T-helper 2 cell (primary cell): ENCODE measurements at regions not wholly inside any gene's neighbourhood (a gene's known extent, or its start where the extent isn't known, plus 50 kb on each side); places are given as distances from the start of the nearest gene placed in this dataset.
"Not testable (repeated sequence)": the region's sequence is repeated elsewhere in the genome, so short reads cannot be mapped to it uniquely, and the experiment has no call there.

Source experiments
- DNase-seq, 5 experiments: peaks; one replicate each; pipeline versions ENCODE4 v3.0.0 to v3.0.0-alpha.2; 2012 to 2022

DNA sequence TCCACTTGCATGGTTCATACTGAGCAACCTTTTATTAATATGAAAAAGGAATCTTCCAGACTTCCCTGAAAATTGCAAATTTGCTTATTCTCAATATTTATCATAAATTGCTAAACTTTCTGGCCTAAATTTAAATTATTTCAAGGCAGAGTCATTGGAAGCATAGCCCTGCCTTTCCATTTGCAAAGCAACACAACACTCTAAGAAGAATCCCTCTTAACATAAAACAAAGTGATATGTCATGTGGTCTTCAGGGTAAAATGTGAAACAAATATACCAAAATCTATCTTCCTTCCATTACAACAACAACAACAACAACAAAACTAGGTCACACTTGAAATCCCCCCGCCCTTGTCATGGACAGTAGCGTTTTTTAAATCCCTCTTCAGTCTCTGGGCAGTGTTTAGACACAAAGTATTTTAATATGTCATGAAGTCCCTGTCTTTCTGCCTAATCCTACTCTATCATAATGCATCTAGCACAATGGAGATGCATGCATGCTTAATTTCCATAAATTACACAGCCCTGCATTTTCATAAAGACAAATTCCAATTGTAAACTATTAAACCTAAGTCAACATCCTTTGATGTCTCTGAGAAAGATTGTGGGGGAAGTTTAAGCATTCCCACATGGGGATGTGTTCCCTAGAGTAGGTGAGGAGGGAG lies 668.9 kb upstream of the LCORL start:
- DNase-seq, result no peak

DNA sequence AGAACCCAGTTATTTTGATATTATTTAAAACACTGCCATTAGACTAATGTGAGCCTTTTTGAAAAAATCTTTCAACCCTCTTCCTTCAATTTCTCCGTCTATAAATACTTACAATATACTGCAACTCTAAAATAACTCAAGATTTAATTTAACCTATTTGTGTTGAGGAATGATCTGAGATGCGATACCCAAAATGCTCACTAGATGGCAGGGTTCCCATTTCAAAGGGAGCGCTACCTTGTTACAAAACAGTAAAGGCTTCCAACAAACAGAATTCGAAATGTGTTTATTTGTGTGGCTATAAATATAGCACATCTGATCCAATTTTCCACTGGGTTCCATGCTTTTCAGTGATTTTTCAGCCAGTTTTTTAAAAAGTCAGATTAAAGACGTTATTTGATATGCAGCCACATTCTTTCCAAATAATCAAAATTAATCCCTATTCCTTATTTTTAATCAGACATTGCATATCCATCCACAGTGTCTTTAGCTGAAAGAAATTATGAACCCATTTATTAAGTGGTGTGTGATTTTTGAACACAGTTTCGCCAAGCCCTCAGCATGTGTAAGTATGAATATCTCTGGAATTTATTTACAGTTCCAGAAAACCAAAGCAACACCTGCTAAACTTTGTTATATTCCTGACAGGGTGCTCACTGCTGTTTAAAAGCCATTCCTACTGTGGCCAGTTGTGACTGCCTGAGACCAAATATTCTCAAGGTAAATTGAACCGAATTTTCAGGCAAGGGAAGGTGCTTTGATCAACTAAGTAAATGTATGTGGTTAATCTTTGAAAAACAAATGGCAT lies 668.0 kb upstream of the LCORL start:
- DNase-seq, result peak in 2 of 5 experiments; percentile 1 to 24

DNA sequence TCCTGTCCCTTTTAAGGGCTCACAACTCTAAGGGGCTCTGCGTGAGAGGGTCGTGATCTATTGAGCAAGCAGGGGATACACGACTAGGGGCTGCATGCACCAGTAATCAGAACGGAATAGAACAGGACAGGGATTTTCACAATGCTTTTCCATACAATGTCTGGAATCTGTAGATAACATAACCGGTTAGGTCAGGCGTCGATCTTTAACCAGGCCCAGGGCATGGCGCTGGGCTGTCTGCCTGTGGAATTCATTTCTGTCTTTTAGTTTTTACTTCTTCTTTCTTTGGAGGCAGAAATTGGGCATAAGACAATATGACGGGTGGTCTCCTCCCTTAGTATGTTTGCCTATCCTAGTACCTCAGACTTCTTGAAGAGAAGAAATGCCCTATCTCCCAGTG lies 666.8 kb upstream of the LCORL start:
- DNase-seq, result not testable (repeated sequence)

GRCh38 chr4:18686338-18687037 lies 664.9 kb upstream of the LCORL start:
- no peak for DNase-seq

GRCh38 chr4:18684932-18685331 lies 663.4 kb upstream of the LCORL start:
- DNase-seq, result no peak

- DNase-seq, result no peak
These were observed 655.0 kb upstream of the LCORL start for GRCh38 chr4:18676526-18676915.

DNA sequence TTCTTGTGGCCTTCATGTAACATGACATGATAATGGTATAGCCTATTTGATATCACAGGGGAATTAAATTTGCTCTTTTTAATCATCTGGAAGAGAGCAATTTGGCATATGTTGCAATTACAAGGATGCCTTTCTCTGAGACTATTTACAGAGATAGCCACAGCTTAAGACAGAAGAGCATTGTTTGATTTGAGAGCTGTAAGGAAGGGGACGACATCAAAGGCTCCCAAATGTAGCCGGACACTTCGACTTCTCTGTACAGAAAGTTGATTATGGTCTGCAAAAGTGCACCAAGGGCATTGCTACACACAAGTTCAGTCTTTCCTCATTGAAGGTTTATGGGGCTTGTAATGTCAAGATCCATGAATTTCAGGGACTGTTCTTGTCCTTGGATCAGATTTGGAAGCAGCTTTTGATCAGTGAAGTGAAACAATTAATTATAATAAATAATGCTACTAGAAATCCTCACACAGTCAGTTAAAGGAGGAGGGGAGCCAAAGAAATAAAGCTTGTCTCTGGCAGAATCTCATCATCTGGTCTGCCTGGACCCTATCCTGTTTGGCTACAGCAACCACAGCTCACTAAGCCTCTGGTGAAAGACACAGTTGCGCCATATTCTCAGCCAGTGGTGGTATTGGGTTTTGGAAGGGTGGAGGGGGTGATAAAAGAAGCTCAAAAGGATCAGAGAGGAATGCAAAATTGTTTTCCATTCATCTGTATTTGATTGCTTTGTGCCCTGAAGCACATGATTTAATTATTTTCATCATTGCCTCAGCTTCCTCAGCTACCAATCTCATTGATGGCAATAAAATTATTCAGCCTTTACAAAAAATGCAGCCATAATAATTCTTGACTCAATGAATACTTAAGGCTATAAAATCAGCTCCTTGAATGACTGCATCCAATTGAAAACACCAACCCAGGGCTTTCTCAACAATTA lies 654.3 kb upstream of the LCORL start:
- DNase-seq, result no peak

DNA sequence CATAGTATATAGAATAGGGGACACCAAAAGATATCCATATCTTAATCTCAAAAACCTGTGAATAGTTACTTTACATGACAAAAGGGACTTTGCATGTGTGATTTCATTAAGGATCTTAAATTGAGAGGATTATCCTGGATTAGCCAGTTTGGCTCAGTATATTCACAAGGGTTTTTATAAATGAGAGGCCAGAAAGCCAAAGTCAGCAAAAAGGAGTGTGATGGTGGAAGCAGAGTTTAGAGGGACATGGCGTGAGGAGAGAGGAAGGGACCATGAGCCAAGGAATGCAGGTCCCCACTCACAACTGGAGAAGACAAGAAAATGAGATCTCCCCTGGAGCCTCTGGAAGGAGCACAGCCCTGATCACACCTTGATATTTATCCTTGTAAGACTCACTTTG lies 648.5 kb upstream of the LCORL start:
- DNase-seq, result no peak

GRCh38 chr4:18669390-18669789 lies 647.8 kb upstream of the LCORL start:
- no peak for DNase-seq

DNA sequence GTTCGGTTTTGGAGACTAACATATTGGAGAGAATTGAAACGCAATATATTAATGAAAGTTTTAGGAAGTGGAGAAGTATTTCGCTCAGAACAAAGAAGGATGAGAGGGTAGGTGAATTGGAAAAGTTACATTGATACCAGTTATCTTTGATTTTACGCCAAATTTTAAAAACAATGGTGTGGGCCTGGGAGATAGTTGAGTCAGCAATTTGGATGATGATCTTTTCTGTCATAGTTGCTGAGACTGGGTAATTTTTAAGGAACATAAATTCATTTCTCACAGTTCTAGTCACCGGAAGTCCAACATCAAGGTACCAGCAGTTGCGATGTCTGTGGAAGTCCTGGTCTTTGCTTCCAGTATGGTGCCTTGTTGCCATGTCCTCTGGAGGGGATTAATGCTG lies 644.8 kb upstream of the LCORL start:
- DNase-seq, result no peak

- DNase-seq, result no peak
These were observed 642.6 kb upstream of the LCORL start for GRCh38 chr4:18664171-18664570.

DNA sequence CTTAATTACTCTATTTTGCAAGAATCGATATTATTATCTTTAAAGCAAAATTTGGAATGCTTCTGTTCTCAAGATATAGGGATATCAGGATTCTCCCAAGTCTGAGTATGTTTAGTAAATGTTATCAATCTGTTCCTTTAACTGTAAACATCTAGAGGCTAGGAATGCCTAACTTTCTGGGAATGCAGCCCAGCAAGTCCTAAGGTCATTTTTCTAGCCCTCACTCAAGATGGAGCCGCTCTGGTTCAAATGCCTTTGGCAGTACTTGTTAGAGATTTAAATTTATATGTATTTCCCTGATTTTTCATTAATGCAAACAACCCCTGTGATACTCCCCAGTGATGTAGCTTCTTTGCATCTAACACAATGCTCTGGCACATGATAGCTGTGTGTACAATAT lies 623.8 kb upstream of the LCORL start:
- DNase-seq, result no peak

GRCh38 chr4:18641334-18641733 lies 619.8 kb upstream of the LCORL start:
- DNase-seq, result no peak

- no peak for DNase-seq
These were observed 616.5 kb upstream of the LCORL start for GRCh38 chr4:18638031-18638430.

GRCh38 chr4:18636001-18636585 lies 614.5 kb upstream of the LCORL start:
- DNase-seq, result no peak

DNA sequence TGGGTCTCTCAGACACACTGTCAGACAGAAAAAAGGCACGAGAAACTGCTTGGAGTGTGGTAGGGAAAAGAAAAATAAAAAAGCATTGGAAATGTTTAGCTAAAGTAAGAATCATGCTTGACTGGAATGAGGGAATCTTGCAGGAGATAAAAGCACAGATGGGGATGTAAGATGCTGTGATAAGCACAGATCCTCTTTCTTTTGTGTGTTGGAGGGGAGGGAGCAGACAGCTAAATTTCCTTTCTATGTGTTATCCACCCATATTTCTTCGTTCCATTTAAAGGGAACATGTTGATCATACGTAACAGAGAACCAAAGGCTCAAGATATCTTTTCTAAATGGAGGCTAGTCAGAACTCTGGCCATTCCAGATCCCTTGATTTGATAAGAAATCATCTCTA lies 614.0 kb upstream of the LCORL start:
- DNase-seq, result no peak

- DNase-seq, result no peak
These were observed 610.0 kb upstream of the LCORL start for GRCh38 chr4:18631586-18631985.

DNA sequence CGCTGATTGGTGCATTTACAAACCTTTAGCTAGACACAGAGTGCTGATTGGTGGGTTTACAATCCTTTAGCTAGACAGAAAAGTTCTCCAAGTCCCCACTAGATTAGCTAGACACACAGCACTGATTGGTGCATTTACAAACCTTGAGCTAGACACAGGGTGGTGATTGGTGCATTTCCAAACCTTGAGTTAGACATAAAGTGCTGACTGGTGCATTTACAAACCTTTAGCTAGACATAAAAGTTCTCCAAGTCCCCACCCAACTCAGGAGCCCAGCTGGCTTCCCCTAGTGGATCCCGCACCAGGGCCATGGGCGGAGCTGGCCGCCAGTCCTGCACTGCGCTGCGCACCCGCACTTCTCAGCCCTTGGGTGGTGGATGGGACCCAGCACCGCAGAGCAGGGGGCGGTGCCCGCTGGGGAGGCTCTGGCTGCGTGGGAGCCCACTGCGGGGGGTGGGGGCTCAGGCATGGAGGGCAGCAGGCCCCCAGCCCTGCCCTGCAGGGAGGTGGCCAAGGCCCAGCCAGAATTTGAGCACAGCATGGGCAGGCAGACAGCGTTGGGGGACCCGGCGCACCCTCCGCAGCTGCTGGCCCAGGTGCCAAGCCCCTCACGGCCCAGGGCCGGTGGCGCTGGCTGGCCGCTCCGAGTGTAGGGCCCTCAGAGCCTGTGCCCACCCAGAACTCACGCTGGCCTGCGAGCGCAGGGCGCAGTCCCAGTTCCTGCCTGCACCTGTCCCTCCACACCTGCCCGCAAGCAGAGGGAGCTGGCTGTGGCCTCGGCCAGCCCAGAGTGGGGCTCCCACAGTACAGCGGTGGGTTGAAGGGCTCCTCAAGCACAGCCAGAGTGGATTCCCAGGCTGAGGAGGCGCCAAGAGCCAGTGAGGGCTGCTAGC lies 608.9 kb upstream of the LCORL start:
- DNase-seq, result no peak

DNA sequence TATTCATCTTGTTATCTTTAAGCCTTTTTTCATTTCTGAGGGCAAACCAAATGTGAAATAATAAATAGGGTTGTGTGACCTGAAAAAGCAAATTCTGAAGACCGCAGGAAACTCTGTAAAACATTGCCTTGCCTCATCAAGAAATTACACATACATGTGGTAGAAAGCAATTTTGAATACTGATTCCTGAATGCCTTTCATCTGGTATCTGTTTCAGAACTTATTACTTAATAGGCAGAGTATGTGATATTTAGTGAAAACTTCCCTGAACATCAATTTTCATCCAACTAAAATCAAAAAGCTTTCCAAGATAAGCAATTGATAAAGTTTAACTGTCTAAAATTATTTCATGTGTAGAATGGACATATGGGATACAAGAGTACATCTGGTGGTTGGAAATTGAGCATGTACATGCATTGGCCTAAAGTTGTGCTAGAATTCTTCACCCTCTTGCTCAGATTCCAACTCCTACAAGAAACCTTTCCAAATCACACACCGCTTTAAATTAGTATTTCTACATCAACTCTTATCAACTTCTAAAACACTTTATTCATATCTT lies 606.0 kb upstream of the LCORL start:
- DNase-seq, result no peak

DNA sequence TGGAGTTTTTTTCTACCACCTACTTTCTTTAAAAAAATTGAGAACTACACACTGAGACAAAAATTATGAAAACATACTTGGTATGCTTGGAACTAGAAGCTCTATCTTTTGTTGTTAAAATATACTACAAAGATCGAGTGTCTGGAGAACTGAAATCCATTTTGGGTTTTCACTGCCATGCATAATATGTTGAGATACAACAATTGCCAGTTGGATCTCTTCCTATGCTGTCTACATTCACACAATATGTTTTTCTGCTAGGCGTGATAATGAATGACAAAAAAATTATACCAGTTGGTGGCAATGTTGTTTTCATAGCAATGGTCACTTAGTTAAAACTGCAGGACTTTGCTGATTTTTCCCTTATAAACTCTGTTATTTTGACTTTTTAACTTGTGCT lies 605.4 kb upstream of the LCORL start:
- no peak for DNase-seq

- DNase-seq, result no peak
These were observed 604.8 kb upstream of the LCORL start for GRCh38 chr4:18626366-18626765.
